Tibial nerve (tissue), 4 donors: ENCODE measurements at regions not wholly inside any gene's neighbourhood (a gene's known extent, or its start where the extent isn't known, plus 50 kb on each side); places are given as distances from the start of the nearest gene placed in this dataset.

Experiments
- DNase-seq, 2 donors: peaks; one replicate each; pipeline ENCODE4 v3.0.0-alpha.2; 2019; ENCODE audit warnings: low spot score in 2 of 2
- H3K27ac ChIP-seq, 4 donors: fragments of 200-600 bp; sonication (generic) in 3 of 4; one replicate each; pipeline ENCODE4 v1.5.1; 2017 to 2019; ENCODE audit warnings: mild to moderate bottlenecking in 1 of 4
- H3K27me3 ChIP-seq, 2 donors: fragments of 200-600 bp; sonication (generic) in 1 of 2; one replicate each; pipeline versions ENCODE4 v1.5.1 to v1.6.0; 2017 to 2019
- H3K36me3 ChIP-seq, 3 donors: fragments of 200-600 bp; sonication (generic); one replicate each; pipeline ENCODE4 v1.5.1; 2018 to 2019
- H3K4me1 ChIP-seq, 4 donors: fragments of 200-600 bp; sonication (generic) in 3 of 4; one replicate each; pipeline ENCODE4 v1.5.1; 2017 to 2019
- H3K4me3 ChIP-seq, 4 donors: fragments of 200-600 bp; sonication (generic) in 3 of 4; one replicate each; pipeline ENCODE4 v1.5.1; 2017 to 2019; ENCODE audit warnings: mild to moderate bottlenecking in 1 of 4, moderate library complexity in 1 of 4
- H3K9me3 ChIP-seq, 4 donors: fragments of 200-600 bp; sonication (generic) in 3 of 4; one replicate each; pipeline ENCODE4 v1.5.1; 2017 to 2019
- CTCF ChIP-seq, 5 experiments: fragments of 200-600 bp in 3 of 5; fragments of 450-650 bp in 2 of 5; sonication (generic) in 3 of 5; IDR thresholded peaks; one replicate each; pipeline ENCODE4 v1.5.1; 2016 to 2019; ENCODE audit warnings: antibody characterized with exemption in 5 of 5, mild to moderate bottlenecking in 3 of 5, moderate library complexity in 2 of 5
- EP300 ChIP-seq, 2 donors: sonication (generic); formaldehyde crosslinking; IDR thresholded peaks; one replicate each; pipeline ENCODE4 v1.6.1; 2017; ENCODE audit warnings: antibody characterized with exemption in 2 of 2, mild to moderate bottlenecking in 1 of 2
- POLR2A ChIP-seq, 2 donors: fragments of 450-650 bp; IDR thresholded peaks; one replicate each; pipeline ENCODE4 v1.6.1; 2017; ENCODE audit warnings: antibody characterized with exemption in 2 of 2, mild to moderate bottlenecking in 2 of 2, moderate library complexity in 2 of 2
- WGBS, 2 donors: methylation state at CpG; one replicate each; pipeline ENCODE4 v1.1.5; 2018; 5-methylcytosine and 5-hydroxymethylcytosine counted together

- Histone ChIP-seq H3K4me3 (no peak overlapping the region), H3K9me3 (no peaks in the 10 kb centered on the region), H3K27ac (no peak overlapping the region), H3K27me3 (no peaks in the 10 kb centered on the region), H3K4me1 (peaks cover 0 to 8% (median 0%) of the 10 kb centered on the region in 4 donors), H3K36me3 (no peaks in the 10 kb centered on the region)
- WGBS, 2 donors: 44 to 45% methylated on average over 2 of the region's 2 CpGs
- TF ChIP-seq POLR2A (IDR thresholded peaks at IDR 0.05): no peak
- TF ChIP-seq CTCF (IDR thresholded peaks at IDR 0.05): no peak
- TF ChIP-seq EP300 (IDR thresholded peaks at IDR 0.05): no peak
- DNase-seq: no peak
Observed at GRCh38 chr6:8705435-8706020, 270.2 kb upstream of the SLC35B3 start.

GRCh38 chr6:8703059-8703458, 267.7 kb upstream of the SLC35B3 start:
- TF ChIP-seq CTCF (IDR thresholded peaks at IDR 0.05) (no peak), POLR2A (IDR thresholded peaks at IDR 0.05) (no peak), EP300 (IDR thresholded peaks at IDR 0.05) (no peak)

GRCh38 chr6:8688821-8689220, 253.5 kb upstream of the SLC35B3 start:
- peaks cover 0 to 5% (median 0%) of the 10 kb centered on the region in 4 donors for H3K9me3 ChIP-seq
- TF ChIP-seq POLR2A (IDR thresholded peaks at IDR 0.05): no peak
- no peak for TF ChIP-seq EP300 (IDR thresholded peaks at IDR 0.05)
- no peak for TF ChIP-seq CTCF (IDR thresholded peaks at IDR 0.05)
- no peak overlapping the region for H3K4me3 ChIP-seq
- no peaks in the 10 kb centered on the region for H3K27me3 ChIP-seq
- H3K27ac ChIP-seq: no peak overlapping the region
- no peaks in the 10 kb centered on the region for H3K4me1 ChIP-seq
- DNase-seq: no peak
- WGBS, 2 donors: 67 to 69% methylated on average over 1 of the region's 1 CpG
- H3K36me3 ChIP-seq: no peaks in the 10 kb centered on the region

More at GRCh38 chr6:8703059-8703458, 267.7 kb upstream of the SLC35B3 start:
- DNase-seq: no peak
- Histone ChIP-seq H3K4me3 (no peak overlapping the region), H3K9me3 (no peaks in the 10 kb centered on the region), H3K36me3 (no peaks in the 10 kb centered on the region), H3K27ac (no peak overlapping the region), H3K27me3 (no peaks in the 10 kb centered on the region), H3K4me1 (peaks cover 0 to 4% (median 0%) of the 10 kb centered on the region in 4 donors)
- whole genome bisulfite sequencing, 2 donors: 78 to 79% methylated on average over 1 of the region's 1 CpG

- DNase-seq: no peak
- Histone ChIP-seq H3K27me3 (no peaks in the 10 kb centered on the region), H3K9me3 (no peaks in the 10 kb centered on the region), H3K27ac (no peak overlapping the region), H3K4me3 (no peak overlapping the region), H3K4me1 (no peaks in the 10 kb centered on the region), H3K36me3 (no peaks in the 10 kb centered on the region)
- WGBS, 2 donors: 85 to 90% methylated on average over 3 of the region's 3 CpGs
- TF ChIP-seq CTCF (IDR thresholded peaks at IDR 0.05) (no peak), POLR2A (IDR thresholded peaks at IDR 0.05) (no peak), EP300 (IDR thresholded peaks at IDR 0.05) (no peak)
Observed at GRCh38 chr6:8686077-8686476, 250.7 kb upstream of the SLC35B3 start.

GRCh38 chr6:8683204-8683603, 247.9 kb upstream of the SLC35B3 start:
- Histone ChIP-seq H3K27me3 (no peaks in the 10 kb centered on the region), H3K9me3 (no peaks in the 10 kb centered on the region), H3K27ac (no peak overlapping the region), H3K4me1 (no peaks in the 10 kb centered on the region), H3K36me3 (no peaks in the 10 kb centered on the region), H3K4me3 (no peak overlapping the region)
- no peak for DNase-seq
- 85 to 90% methylated on average over 1 of the region's 1 CpG for WGBS, 2 donors
- TF ChIP-seq CTCF (IDR thresholded peaks at IDR 0.05) (no peak), EP300 (IDR thresholded peaks at IDR 0.05) (no peak), POLR2A (IDR thresholded peaks at IDR 0.05) (no peak)
